Spinal cord (tissue), 9 donors: ENCODE measurements at regions not wholly inside any gene's neighbourhood (a gene's known extent, or its start where the extent isn't known, plus 50 kb on each side); places are given as distances from the start of the nearest gene placed in this dataset.

Experiments used
- DNase-seq, 6 donors: peaks; one replicate each; pipeline versions ENCODE4 v3.0.0 to v3.0.0-alpha.2; 2013 to 2015; ENCODE audit warnings: low spot score in 6 of 6, low read depth in 4 of 6
- H3K27ac ChIP-seq: one replicate; pipeline ENCODE4 v1.5.1; 2013; ENCODE audit warnings: low read depth, low read length, control low read depth
- H3K27me3 ChIP-seq: one replicate; pipeline ENCODE4 v1.6.1; 2013; ENCODE audit warnings: low read length; ENCODE audit not compliant: control insufficient read depth, insufficient read depth
- H3K36me3 ChIP-seq: one replicate; pipeline ENCODE4 v1.6.1; 2013; ENCODE audit warnings: low read length; ENCODE audit not compliant: control insufficient read depth, insufficient read depth
- H3K4me1 ChIP-seq: one replicate; pipeline ENCODE4 v1.6.1; 2013; ENCODE audit warnings: low read length; ENCODE audit not compliant: control insufficient read depth, insufficient read depth
- H3K4me3 ChIP-seq: one replicate; pipeline ENCODE4 v1.5.1; 2013; ENCODE audit warnings: low read depth, low read length, control low read depth
- H3K9me3 ChIP-seq: one replicate; pipeline ENCODE4 v1.6.1; 2013; ENCODE audit warnings: low read length; ENCODE audit not compliant: control insufficient read depth, insufficient read depth
- WGBS: methylation state at CpG from one replicate; pipeline ENCODE4 v1.1.5; 2013; ENCODE audit warnings: missing lambda C conversion rate; ENCODE audit not compliant: insufficient coverage; 5-methylcytosine and 5-hydroxymethylcytosine counted together
- donor health status: healthy.

- H3K27me3 ChIP-seq: peaks cover 4% of the 10 kb centered on the region
- H3K27ac ChIP-seq: peak overlapping the region; percentile 40
- no peaks in the 10 kb centered on the region for H3K36me3 ChIP-seq
- peaks cover 21% of the 10 kb centered on the region for H3K4me1 ChIP-seq
- peak overlapping the region; percentile 48 for H3K4me3 ChIP-seq
- 9% methylated on average over 23 of the region's 27 CpGs for WGBS
- DNase-seq: peak; percentile 63 to 97 (median 72)
- H3K9me3 ChIP-seq: no peaks in the 10 kb centered on the region
Observed at GRCh38 chr16:73232555-73233328, 184.8 kb upstream of the ZFHX3 start.

DNA sequence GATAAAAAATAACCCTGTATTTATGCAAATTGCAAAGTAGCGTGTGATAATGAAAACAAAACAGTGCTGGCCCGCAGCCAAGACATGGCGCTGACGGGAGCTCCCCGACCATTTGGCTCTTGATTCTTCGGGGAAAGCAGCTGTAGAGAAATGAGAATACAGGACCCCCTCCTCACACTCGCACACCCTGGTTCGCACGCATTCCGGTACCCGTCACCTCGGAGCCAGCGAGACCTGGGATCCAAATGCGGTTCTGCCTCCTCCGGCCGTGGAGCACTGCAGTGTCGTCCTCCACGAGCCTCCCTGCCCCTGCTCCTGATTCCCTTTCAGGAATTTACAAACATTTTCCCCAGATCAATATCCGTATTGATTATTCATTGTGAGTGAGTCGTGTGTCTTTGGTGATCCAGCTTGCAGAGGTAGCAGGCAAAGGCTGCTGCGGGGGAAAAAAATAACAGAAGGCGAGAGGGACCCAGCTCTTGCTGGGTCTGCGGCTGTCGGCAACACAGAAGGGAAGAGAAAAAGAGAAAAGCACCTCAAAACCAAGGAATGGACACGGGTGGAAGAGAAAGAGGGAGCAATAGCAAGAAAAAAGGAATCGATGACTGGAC, 184.1 kb upstream of the ZFHX3 start:
- Histone ChIP-seq H3K27me3 (peaks cover 4% of the 10 kb centered on the region), H3K4me3 (peak overlapping the region; percentile 48), H3K9me3 (no peaks in the 10 kb centered on the region), H3K36me3 (no peaks in the 10 kb centered on the region), H3K27ac (peak overlapping the region; percentile 40), H3K4me1 (peaks cover 21% of the 10 kb centered on the region)
- WGBS: 32% methylated on average over 19 of the region's 26 CpGs
- peak; percentile 32 to 88 (median 45) for DNase-seq

DNA sequence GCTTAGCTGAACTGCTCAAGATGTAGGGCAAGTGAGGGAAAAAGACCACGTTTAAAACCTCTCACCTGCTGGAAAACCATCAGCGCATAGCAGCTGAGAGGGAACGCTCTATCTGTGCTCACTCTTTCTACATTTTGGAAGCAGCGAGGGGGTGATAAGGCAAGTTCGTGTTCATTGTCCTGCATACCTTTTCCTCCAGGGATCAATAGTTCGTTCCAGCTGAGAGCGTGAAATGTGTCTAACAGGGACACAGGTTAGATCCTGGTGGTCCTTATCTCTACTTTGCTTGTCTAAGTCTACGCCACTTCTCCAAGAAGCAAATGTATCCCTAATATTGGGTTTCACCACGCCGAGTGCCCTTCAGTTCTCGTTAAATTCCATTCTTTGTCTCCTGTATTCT, 183.5 kb upstream of the ZFHX3 start:
- 62% methylated on average over 8 of the region's 11 CpGs for WGBS
- H3K27ac ChIP-seq: no peak overlapping the region
- DNase-seq: peak in 2 of 6 donors; percentile 3 to 9
- H3K4me3 ChIP-seq: peak overlapping the region; percentile 48
- H3K27me3 ChIP-seq: peaks cover 4% of the 10 kb centered on the region
- H3K9me3 ChIP-seq: no peaks in the 10 kb centered on the region
- H3K36me3 ChIP-seq: no peaks in the 10 kb centered on the region
- peaks cover 21% of the 10 kb centered on the region for H3K4me1 ChIP-seq

GRCh38 chr16:73230651-73231050, 182.7 kb upstream of the ZFHX3 start:
- H3K27me3 ChIP-seq: peaks cover 4% of the 10 kb centered on the region
- no peak overlapping the region for H3K4me3 ChIP-seq
- H3K9me3 ChIP-seq: no peaks in the 10 kb centered on the region
- peaks cover 21% of the 10 kb centered on the region for H3K4me1 ChIP-seq
- WGBS: 68% methylated on average over 5 of the region's 7 CpGs
- peak in 2 of 6 donors; percentile 5 to 74 for DNase-seq
- H3K36me3 ChIP-seq: no peaks in the 10 kb centered on the region
- H3K27ac ChIP-seq: no peak overlapping the region

GRCh38 chr16:73228649-73229048, 180.7 kb upstream of the ZFHX3 start:
- no peak for DNase-seq
- 85% methylated on average over 4 of the region's 5 CpGs for WGBS
- Histone ChIP-seq H3K9me3 (no peaks in the 10 kb centered on the region), H3K36me3 (no peaks in the 10 kb centered on the region), H3K27ac (no peak overlapping the region), H3K4me3 (no peak overlapping the region), H3K27me3 (no peaks in the 10 kb centered on the region), H3K4me1 (peaks cover 9% of the 10 kb centered on the region)

DNA sequence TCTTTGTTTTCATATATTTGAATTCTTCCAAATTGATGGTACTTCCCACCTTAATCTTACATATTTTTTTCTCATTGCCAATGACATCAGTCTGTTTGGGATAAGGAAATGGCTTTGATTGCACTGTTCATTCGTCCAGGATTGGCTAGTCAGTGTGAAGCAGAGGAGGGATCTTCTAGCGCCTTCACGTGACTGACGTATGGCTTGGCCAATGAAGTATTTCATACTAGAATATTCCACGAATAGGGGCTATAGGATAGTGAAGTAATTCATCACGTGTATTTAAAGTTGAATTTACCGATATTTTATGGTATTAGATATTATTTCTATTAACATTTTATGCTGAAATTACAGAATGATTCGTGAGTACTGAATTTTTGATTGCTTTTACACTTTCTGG, 178.7 kb upstream of the ZFHX3 start:
- Histone ChIP-seq H3K27me3 (no peaks in the 10 kb centered on the region), H3K4me3 (no peak overlapping the region), H3K27ac (no peak overlapping the region), H3K9me3 (no peaks in the 10 kb centered on the region), H3K4me1 (no peaks in the 10 kb centered on the region), H3K36me3 (no peaks in the 10 kb centered on the region)
- no CpG with 5 or more reads among the region's 8 CpGs for WGBS
- peak in 1 of 6 donors; percentile 22 for DNase-seq

DNA sequence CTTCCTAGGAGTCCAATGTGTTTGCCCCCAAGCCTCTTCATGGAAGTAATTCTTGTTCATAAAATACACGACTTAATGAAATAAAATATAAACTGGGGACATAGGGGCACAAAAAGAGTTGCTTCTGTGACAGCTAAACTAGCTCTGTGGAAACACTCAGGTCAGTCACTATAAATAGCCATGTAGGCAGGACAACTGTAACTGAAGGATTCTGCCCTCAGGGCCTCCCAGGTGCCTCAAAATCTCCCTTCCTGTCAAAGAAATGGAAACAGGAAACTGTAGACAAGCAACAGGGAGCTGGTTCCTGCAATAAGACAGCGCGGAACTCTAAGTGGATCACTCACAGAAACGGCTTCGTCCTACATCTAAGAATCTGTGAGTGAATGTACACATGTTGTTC, 178.1 kb upstream of the ZFHX3 start:
- no peak overlapping the region for H3K27ac ChIP-seq
- H3K4me1 ChIP-seq: no peaks in the 10 kb centered on the region
- H3K27me3 ChIP-seq: no peaks in the 10 kb centered on the region
- H3K9me3 ChIP-seq: no peaks in the 10 kb centered on the region
- WGBS: 100% methylated on average over 1 of the region's 5 CpGs
- no peak for DNase-seq
- no peaks in the 10 kb centered on the region for H3K36me3 ChIP-seq
- no peak overlapping the region for H3K4me3 ChIP-seq

- Histone ChIP-seq H3K27ac (no peak overlapping the region), H3K9me3 (no peaks in the 10 kb centered on the region), H3K4me1 (no peaks in the 10 kb centered on the region), H3K27me3 (no peaks in the 10 kb centered on the region), H3K36me3 (no peaks in the 10 kb centered on the region), H3K4me3 (no peak overlapping the region)
- no peak for DNase-seq
- 95% methylated on average over 4 of the region's 5 CpGs for WGBS
Observed at GRCh38 chr16:73220836-73221235, 172.9 kb upstream of the ZFHX3 start.

DNA sequence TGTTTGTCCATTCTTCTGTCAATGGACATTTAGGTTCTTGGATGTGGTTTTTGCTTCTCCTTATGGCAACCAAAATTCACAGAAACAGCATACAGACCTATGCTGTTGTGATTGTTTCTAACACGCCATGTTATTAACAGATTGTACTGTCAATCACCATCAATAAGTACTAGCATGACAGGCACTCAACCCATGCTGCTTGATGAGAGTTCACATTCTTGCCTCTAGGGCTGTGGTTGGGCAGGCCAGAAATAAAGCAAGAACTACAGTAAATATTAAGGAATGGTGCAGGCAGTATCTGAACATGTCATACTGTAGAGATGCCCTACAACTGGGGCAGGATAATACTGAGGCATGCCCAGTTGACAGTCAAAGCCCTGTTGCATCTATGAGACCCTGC, 171.2 kb upstream of the ZFHX3 start:
- no peak overlapping the region for H3K27ac ChIP-seq
- no peak overlapping the region for H3K4me3 ChIP-seq
- H3K36me3 ChIP-seq: no peaks in the 10 kb centered on the region
- no peaks in the 10 kb centered on the region for H3K27me3 ChIP-seq
- DNase-seq: no peak
- no peaks in the 10 kb centered on the region for H3K9me3 ChIP-seq
- WGBS: no CpG with 5 or more reads among the region's 1 CpG
- H3K4me1 ChIP-seq: no peaks in the 10 kb centered on the region

DNA sequence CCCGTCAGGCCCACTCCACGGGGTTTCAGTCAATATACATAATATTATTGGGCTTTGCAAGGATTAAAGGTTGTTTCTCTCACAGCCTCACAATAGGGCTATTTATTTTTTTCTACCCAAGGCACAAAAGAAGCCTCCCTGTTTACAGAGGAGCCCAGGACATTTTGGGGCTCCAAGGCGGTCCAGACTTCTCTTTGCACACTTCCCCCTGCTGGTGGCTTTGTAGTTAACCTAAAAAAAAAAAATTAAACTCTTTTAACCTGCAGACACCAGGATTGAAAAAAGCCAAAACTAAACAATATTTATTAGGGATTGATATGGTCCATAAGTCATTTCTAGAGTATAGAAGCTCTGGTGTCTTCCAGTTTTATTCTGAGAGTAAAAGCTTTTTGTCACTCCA, 169.7 kb upstream of the ZFHX3 start:
- H3K4me1 ChIP-seq: no peaks in the 10 kb centered on the region
- no peaks in the 10 kb centered on the region for H3K36me3 ChIP-seq
- WGBS: no CpG with 5 or more reads among the region's 3 CpGs
- H3K27ac ChIP-seq: no peak overlapping the region
- H3K9me3 ChIP-seq: no peaks in the 10 kb centered on the region
- DNase-seq: no peak
- no peak overlapping the region for H3K4me3 ChIP-seq
- H3K27me3 ChIP-seq: no peaks in the 10 kb centered on the region
